Tibial nerve (tissue), 4 donors: ENCODE measurements at regions not wholly inside any gene's neighbourhood (a gene's known extent, or its start where the extent isn't known, plus 50 kb on each side); places are given as distances from the start of the nearest gene placed in this dataset.

ENCODE experiments used
- DNase-seq, 2 donors: peaks; one replicate each; pipeline ENCODE4 v3.0.0-alpha.2; 2019; ENCODE audit warnings: low spot score in 2 of 2
- H3K27ac ChIP-seq, 4 donors: fragments of 200-600 bp; sonication (generic) in 3 of 4; one replicate each; pipeline ENCODE4 v1.5.1; 2017 to 2019; ENCODE audit warnings: mild to moderate bottlenecking in 1 of 4
- H3K27me3 ChIP-seq, 2 donors: fragments of 200-600 bp; sonication (generic) in 1 of 2; one replicate each; pipeline versions ENCODE4 v1.5.1 to v1.6.0; 2017 to 2019
- H3K36me3 ChIP-seq, 3 donors: fragments of 200-600 bp; sonication (generic); one replicate each; pipeline ENCODE4 v1.5.1; 2018 to 2019
- H3K4me1 ChIP-seq, 4 donors: fragments of 200-600 bp; sonication (generic) in 3 of 4; one replicate each; pipeline ENCODE4 v1.5.1; 2017 to 2019
- H3K4me3 ChIP-seq, 4 donors: fragments of 200-600 bp; sonication (generic) in 3 of 4; one replicate each; pipeline ENCODE4 v1.5.1; 2017 to 2019; ENCODE audit warnings: mild to moderate bottlenecking in 1 of 4, moderate library complexity in 1 of 4
- H3K9me3 ChIP-seq, 4 donors: fragments of 200-600 bp; sonication (generic) in 3 of 4; one replicate each; pipeline ENCODE4 v1.5.1; 2017 to 2019
- EP300 ChIP-seq, 2 donors: sonication (generic); formaldehyde crosslinking; IDR thresholded peaks; one replicate each; pipeline ENCODE4 v1.6.1; 2017; ENCODE audit warnings: antibody characterized with exemption in 2 of 2, mild to moderate bottlenecking in 1 of 2
- POLR2A ChIP-seq, 2 donors: fragments of 450-650 bp; IDR thresholded peaks; one replicate each; pipeline ENCODE4 v1.6.1; 2017; ENCODE audit warnings: antibody characterized with exemption in 2 of 2, mild to moderate bottlenecking in 2 of 2, moderate library complexity in 2 of 2
- WGBS, 2 donors: methylation state at CpG; one replicate each; pipeline ENCODE4 v1.1.5; 2018; 5-methylcytosine and 5-hydroxymethylcytosine counted together
- TF ChIP-seq, protein P1 (sequence below), 5 experiments: fragments of 200-600 bp in 3 of 5; fragments of 450-650 bp in 2 of 5; sonication (generic) in 3 of 5; IDR thresholded peaks; one replicate each; pipeline ENCODE4 v1.5.1; 2016 to 2019; ENCODE audit warnings: antibody characterized with exemption in 5 of 5, mild to moderate bottlenecking in 3 of 5, moderate library complexity in 2 of 5

- WGBS, 2 donors = 91 to 96% methylated on average over 1 of the region's 1 CpG
- DNase-seq = no peak
- TF ChIP-seq EP300 (IDR thresholded peaks at IDR 0.05) (no peak), POLR2A (IDR thresholded peaks at IDR 0.05) (no peak)
- TF ChIP-seq, protein P1, sequence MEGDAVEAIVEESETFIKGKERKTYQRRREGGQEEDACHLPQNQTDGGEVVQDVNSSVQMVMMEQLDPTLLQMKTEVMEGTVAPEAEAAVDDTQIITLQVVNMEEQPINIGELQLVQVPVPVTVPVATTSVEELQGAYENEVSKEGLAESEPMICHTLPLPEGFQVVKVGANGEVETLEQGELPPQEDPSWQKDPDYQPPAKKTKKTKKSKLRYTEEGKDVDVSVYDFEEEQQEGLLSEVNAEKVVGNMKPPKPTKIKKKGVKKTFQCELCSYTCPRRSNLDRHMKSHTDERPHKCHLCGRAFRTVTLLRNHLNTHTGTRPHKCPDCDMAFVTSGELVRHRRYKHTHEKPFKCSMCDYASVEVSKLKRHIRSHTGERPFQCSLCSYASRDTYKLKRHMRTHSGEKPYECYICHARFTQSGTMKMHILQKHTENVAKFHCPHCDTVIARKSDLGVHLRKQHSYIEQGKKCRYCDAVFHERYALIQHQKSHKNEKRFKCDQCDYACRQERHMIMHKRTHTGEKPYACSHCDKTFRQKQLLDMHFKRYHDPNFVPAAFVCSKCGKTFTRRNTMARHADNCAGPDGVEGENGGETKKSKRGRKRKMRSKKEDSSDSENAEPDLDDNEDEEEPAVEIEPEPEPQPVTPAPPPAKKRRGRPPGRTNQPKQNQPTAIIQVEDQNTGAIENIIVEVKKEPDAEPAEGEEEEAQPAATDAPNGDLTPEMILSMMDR (IDR thresholded peaks at IDR 0.05) = no peak
- no peak overlapping the region for H3K27ac ChIP-seq
- H3K9me3 ChIP-seq = no peaks in the 10 kb centered on the region
- H3K4me3 ChIP-seq = no peak overlapping the region
- no peaks in the 10 kb centered on the region for H3K36me3 ChIP-seq
- no peaks in the 10 kb centered on the region for H3K4me1 ChIP-seq
- H3K27me3 ChIP-seq = no peaks in the 10 kb centered on the region
Measured at GRCh38 chr2:58680755-58681310, 439.7 kb upstream of the FANCL start.

DNA sequence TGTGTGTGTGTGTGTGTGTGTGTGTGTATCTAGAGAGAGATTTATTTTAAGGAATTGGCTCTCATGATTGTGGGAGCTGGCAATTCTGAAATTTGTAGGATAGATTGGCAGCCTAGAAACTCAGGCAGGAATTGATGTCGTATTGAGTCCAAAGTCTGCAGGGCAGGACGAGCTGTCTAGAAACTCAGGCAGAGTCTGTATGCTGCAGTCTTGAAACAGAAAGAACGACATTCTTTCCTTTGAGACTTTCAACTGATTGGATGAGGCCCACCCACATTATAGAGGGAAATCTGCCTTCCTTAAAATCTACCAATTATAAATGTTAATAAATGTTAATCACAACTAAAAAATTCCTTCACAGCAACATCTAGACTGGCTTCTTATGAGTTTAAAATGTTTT is 436.6 kb upstream of the FANCL start:
- Histone ChIP-seq H3K27ac (no peak overlapping the region), H3K27me3 (no peaks in the 10 kb centered on the region), H3K36me3 (no peaks in the 10 kb centered on the region), H3K4me3 (no peak overlapping the region), H3K4me1 (no peaks in the 10 kb centered on the region), H3K9me3 (no peaks in the 10 kb centered on the region)
- DNase-seq = no peak
- TF ChIP-seq POLR2A (IDR thresholded peaks at IDR 0.05) (no peak), EP300 (IDR thresholded peaks at IDR 0.05) (no peak)
- TF ChIP-seq, protein P1 (IDR thresholded peaks at IDR 0.05) = no peak
- 82 to 83% methylated on average over 3 of the region's 3 CpGs for WGBS, 2 donors

DNA sequence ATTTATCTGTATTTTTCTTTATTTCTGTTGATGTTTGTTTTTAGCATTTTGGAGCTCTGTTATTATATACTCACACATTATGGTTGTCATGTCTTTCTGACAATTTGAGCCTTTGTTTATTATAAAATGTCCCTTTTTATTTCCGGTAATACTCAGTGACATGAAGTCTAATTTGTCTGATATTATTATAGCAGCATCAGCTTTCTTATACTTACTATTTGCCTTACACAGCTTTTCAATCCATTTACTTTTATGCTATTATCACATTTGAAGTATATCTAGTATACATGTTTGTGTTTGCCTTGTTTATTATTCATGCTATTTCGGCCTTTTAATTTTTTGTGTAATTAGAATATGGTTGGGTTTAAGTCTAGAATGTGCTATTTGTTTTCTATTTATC is 430.6 kb upstream of the FANCL start:
- no peak for TF ChIP-seq POLR2A (IDR thresholded peaks at IDR 0.05)
- TF ChIP-seq, protein P1 (IDR thresholded peaks at IDR 0.05) = no peak
- Histone ChIP-seq H3K36me3 (no peaks in the 10 kb centered on the region), H3K4me3 (no peak overlapping the region), H3K27ac (no peak overlapping the region), H3K27me3 (no peaks in the 10 kb centered on the region), H3K4me1 (no peaks in the 10 kb centered on the region), H3K9me3 (peaks cover 0 to 6% (median 0%) of the 10 kb centered on the region in 4 donors)
- 87 to 94% methylated on average over 2 of the region's 2 CpGs for WGBS, 2 donors
- DNase-seq = no peak

GRCh38 chr2:58669998-58670397 is 428.9 kb upstream of the FANCL start:
- no peaks in the 10 kb centered on the region for H3K27me3 ChIP-seq
- H3K4me1 ChIP-seq = no peaks in the 10 kb centered on the region
- no peak overlapping the region for H3K4me3 ChIP-seq
- no peak for DNase-seq
- no peak for TF ChIP-seq POLR2A (IDR thresholded peaks at IDR 0.05)
- no peak for TF ChIP-seq EP300 (IDR thresholded peaks at IDR 0.05)
- TF ChIP-seq, protein P1 (IDR thresholded peaks at IDR 0.05) = no peak
- no peaks in the 10 kb centered on the region for H3K36me3 ChIP-seq
- H3K27ac ChIP-seq = no peak overlapping the region
- peaks cover 0 to 6% (median 0%) of the 10 kb centered on the region in 4 donors for H3K9me3 ChIP-seq
- 87 to 95% methylated on average over 5 of the region's 5 CpGs for WGBS, 2 donors

DNA sequence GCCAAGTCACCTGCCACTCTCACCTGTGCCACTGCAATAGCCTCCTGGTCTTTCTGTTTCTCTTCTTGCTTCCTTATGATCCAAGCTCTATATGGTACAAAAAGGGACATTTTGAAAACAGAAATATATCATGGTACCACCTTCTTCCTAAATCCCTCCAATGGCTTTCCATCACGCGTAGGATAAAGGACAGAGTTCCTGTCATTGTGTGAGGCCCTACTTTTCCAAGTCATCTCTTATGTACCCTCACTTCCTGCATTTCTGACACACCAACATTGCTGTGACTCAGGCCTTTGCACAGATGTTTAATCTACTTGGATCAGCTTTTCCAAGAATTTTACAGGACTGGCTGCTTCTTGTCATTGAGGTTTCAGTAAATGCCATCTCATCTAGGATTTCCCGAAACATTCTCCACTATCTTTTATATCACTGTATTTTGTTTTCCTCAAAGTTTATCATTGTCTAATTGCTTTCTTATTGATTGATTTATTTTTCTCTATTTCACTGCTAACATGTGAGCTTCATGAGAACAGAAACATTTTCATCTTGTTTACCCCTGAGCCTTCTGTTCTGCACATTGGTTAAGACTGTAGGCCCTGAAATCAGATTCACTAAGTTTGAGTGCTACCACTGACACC is 426.1 kb upstream of the FANCL start:
- H3K36me3 ChIP-seq = no peaks in the 10 kb centered on the region
- 89 to 91% methylated on average over 2 to 3 of the region's 3 CpGs for WGBS, 2 donors
- no peak for DNase-seq
- TF ChIP-seq POLR2A (IDR thresholded peaks at IDR 0.05) (no peak), EP300 (IDR thresholded peaks at IDR 0.05) (no peak)
- H3K27ac ChIP-seq = no peak overlapping the region
- peaks cover 0 to 6% (median 0%) of the 10 kb centered on the region in 4 donors for H3K9me3 ChIP-seq
- H3K4me3 ChIP-seq = no peak overlapping the region
- H3K27me3 ChIP-seq = no peaks in the 10 kb centered on the region
- no peaks in the 10 kb centered on the region for H3K4me1 ChIP-seq
